HUES6 (cell line): ENCODE measurements at regions not wholly inside any gene's neighbourhood (a gene's known extent, or its start where the extent isn't known, plus 50 kb on each side); places are given as distances from the start of the nearest gene placed in this dataset.

Experiments used
- H3K27ac ChIP-seq: 2 replicates; pipeline ENCODE4 v1.7.0; 2013; ENCODE audit warnings: low read depth, mild to moderate bottlenecking, low read length, inconsistent platforms
- H3K27me3 ChIP-seq: 2 replicates; pipeline ENCODE4 v1.6.1; 2013; ENCODE audit warnings: low read length; ENCODE audit not compliant: control insufficient read depth, insufficient read depth
- H3K36me3 ChIP-seq: 2 replicates; pipeline ENCODE4 v1.6.1; 2013; ENCODE audit warnings: low read length; ENCODE audit not compliant: control insufficient read depth, insufficient read depth
- H3K4me1 ChIP-seq: 2 replicates; pipeline ENCODE4 v1.6.1; 2013; ENCODE audit warnings: low read length; ENCODE audit not compliant: control insufficient read depth, insufficient read depth
- H3K4me3 ChIP-seq: 2 replicates; pipeline ENCODE4 v1.5.1; 2013; ENCODE audit warnings: low read depth, low read length
- H3K9ac ChIP-seq: one replicate; pipeline ENCODE4 v1.6.1; 2013; ENCODE audit warnings: mild to moderate bottlenecking, low read length
- H3K9me3 ChIP-seq: 2 replicates; pipeline ENCODE4 v1.6.1; 2013; ENCODE audit warnings: low read depth, low read length; ENCODE audit not compliant: control insufficient read depth, insufficient read depth

DNA sequence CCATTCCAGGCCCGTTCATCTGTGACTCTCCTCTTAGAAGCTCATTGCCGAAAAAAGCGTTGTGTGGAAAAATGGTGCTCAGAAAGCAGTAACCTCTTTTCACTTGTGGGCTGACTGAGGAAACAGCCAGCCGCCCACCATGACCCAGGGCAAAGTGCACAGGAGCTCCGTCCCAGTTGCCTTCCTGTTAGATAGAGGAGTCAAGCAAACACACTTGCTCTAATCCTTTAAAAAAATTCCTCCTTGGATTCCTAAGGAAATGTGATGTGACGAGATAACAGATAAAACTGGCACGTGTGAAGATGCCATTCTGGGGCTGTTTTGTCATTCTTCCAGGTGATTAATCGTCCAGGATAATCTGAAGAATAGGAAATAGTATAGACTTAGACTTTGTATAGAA is 396.8 kb upstream of the DDHD1 start:
- Histone ChIP-seq H3K27ac (no peak overlapping the region), H3K4me3 (no peak overlapping the region), H3K4me1 (no peaks in the 10 kb centered on the region), H3K9ac (no peak overlapping the region), H3K9me3 (no peaks in the 10 kb centered on the region), H3K36me3 (no peaks in the 10 kb centered on the region), H3K27me3 (no peaks in the 10 kb centered on the region)

DNA sequence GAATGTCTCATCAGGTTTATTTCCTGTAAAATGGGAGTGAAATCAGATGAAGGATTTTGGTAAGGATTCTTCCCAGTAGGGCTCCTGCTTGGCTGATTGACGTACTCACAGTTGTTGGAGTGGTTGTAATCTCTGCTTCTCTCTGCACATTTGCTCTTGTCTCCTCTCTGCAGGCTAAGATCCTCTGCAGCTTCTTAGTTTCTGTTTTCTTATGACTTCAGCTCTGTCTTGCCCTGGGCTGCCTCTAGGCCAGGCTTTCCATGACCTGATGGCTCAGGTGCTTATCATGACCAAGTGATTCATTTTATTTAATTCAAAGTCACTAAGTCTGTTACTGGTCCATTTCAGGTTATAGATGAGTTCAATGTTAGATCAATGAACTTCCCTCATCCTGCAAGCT is 394.5 kb upstream of the DDHD1 start:
- no peaks in the 10 kb centered on the region for H3K9me3 ChIP-seq
- no peak overlapping the region for H3K27ac ChIP-seq
- no peaks in the 10 kb centered on the region for H3K36me3 ChIP-seq
- H3K4me1 ChIP-seq, result no peaks in the 10 kb centered on the region
- H3K9ac ChIP-seq, result no peak overlapping the region
- no peak overlapping the region for H3K4me3 ChIP-seq
- H3K27me3 ChIP-seq, result no peaks in the 10 kb centered on the region

DNA sequence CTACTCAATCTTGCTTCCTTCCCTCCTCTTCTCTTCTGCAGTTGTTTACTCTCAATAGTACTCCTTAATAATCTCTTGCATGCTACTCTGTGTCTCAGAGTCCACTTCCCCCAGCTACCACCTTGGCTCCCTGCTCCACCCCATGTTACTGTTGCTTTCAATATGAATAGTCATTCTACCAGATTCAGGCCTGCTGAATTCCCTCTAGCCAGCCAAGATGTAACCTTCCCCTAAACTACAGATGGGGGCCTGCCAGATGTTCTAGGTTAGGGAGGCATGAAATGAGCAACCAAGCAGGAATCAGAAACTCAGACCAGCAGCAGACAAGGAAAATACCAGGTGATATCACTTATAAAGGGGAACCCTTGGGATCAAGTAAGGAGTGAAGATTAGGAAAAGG is 392.1 kb upstream of the DDHD1 start:
- no peaks in the 10 kb centered on the region for H3K9me3 ChIP-seq
- H3K27me3 ChIP-seq, result no peaks in the 10 kb centered on the region
- H3K36me3 ChIP-seq, result no peaks in the 10 kb centered on the region
- H3K9ac ChIP-seq, result no peak overlapping the region
- H3K4me3 ChIP-seq, result no peak overlapping the region
- H3K4me1 ChIP-seq, result no peaks in the 10 kb centered on the region
- no peak overlapping the region for H3K27ac ChIP-seq

DNA sequence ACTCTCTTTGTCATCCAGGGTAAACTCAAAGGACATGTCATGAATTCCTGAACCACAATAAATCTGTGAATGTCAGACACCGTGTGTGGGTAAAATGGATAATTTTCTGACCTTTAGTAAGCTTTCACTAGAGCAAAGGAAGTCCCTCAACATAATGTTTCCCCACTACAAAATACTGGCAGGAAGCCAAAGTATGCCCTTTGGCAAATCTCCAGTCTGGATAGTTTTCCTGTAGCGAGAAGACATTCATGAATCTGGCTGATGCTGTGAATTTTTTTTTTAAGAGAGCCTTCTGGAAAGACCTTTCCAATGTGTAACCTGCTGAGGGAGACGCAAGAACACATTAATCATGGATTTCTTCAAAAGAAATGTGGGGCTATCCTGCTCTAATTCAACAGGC is 389.6 kb upstream of the DDHD1 start:
- H3K4me3 ChIP-seq, result no peak overlapping the region
- peaks cover 6% of the 10 kb centered on the region for H3K4me1 ChIP-seq
- no peaks in the 10 kb centered on the region for H3K27me3 ChIP-seq
- no peak overlapping the region for H3K9ac ChIP-seq
- no peaks in the 10 kb centered on the region for H3K9me3 ChIP-seq
- H3K36me3 ChIP-seq, result no peaks in the 10 kb centered on the region
- no peak overlapping the region for H3K27ac ChIP-seq

DNA sequence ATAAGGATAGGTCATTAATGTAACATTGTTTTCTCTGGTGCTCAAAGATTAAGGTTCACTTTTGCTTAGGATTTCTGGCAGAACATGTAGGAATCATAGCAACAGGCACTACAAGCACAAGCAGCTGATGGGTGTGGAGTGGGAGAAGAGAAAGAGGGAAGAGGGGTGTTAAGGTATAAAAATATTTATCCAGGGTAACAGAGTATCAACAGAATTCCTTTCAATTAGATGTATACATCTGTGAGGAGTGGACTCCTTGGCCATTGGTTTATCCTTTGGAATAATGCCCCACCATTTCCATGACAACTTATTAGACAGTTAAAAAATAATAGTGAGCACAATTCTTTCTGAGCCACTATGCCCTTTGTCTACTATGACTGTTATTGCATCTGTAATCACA is 388.3 kb upstream of the DDHD1 start:
- Histone ChIP-seq H3K36me3 (no peaks in the 10 kb centered on the region), H3K27me3 (no peaks in the 10 kb centered on the region), H3K4me1 (peaks cover 6% of the 10 kb centered on the region), H3K9me3 (no peaks in the 10 kb centered on the region), H3K4me3 (no peak overlapping the region), H3K27ac (no peak overlapping the region), H3K9ac (no peak overlapping the region)

DNA sequence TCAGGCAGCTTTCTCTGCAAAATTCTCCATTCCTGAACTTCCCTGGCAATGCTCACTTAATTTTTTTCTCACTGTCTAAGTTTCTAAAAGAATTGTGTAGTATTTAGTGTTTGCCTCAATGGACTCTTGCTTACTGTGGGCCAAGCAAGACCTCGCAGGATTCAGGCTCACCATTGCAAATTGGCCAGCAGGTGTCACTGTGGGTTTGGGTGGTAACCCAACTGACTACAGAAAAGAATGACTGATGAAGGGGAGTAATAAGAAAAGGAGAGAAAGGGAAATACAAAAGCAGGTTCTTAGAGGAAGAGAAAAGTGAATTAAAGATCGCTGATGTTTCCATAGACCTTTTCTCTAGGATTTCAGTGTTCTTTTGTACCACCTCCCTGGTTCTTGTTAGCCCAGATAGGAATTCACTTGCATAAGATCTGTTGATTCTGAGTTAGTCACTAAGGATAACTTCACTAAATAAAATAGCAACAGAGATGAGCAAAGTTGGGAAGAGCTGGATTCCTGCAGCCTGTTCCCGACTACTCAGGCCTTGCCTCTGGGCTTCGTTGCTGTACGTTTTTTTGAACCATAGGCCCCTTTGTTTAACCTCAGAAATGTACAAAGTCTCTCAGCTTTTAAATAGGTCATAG is 386.5 kb upstream of the DDHD1 start:
- Histone ChIP-seq H3K36me3 (no peaks in the 10 kb centered on the region), H3K4me3 (no peak overlapping the region), H3K4me1 (peaks cover 6% of the 10 kb centered on the region), H3K27me3 (no peaks in the 10 kb centered on the region), H3K9me3 (no peaks in the 10 kb centered on the region), H3K27ac (no peak overlapping the region), H3K9ac (no peak overlapping the region)

DNA sequence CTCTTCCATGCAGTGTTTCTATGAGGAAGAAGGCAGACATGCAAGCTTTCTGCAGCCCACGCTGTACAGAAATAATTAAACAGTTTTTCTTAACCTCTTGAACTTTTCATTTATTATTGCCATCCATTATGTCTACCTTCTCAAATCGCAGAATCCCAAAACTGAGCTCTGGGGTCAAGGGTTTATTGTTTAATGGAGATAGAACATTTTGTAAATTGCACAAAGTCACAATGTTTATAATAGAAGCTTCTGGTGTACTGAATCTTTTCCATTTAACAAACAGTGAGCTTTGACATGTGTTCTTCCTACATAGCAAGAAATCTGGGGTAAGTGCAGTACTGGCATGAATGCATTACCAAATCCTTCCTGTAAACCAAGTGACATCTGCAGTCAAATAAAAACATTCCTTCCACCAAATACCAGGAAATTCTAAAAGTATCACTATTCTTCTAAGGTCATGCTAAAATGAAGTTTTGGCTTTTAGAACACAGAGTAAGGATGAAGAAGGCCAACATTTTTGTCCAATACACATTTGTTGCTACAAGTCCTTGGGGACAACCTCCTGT is 385.3 kb upstream of the DDHD1 start:
- H3K36me3 ChIP-seq, result no peaks in the 10 kb centered on the region
- no peak overlapping the region for H3K4me3 ChIP-seq
- H3K27me3 ChIP-seq, result no peaks in the 10 kb centered on the region
- H3K4me1 ChIP-seq, result peaks cover 6% of the 10 kb centered on the region
- H3K27ac ChIP-seq, result no peak overlapping the region
- H3K9ac ChIP-seq, result no peak overlapping the region
- H3K9me3 ChIP-seq, result no peaks in the 10 kb centered on the region

DNA sequence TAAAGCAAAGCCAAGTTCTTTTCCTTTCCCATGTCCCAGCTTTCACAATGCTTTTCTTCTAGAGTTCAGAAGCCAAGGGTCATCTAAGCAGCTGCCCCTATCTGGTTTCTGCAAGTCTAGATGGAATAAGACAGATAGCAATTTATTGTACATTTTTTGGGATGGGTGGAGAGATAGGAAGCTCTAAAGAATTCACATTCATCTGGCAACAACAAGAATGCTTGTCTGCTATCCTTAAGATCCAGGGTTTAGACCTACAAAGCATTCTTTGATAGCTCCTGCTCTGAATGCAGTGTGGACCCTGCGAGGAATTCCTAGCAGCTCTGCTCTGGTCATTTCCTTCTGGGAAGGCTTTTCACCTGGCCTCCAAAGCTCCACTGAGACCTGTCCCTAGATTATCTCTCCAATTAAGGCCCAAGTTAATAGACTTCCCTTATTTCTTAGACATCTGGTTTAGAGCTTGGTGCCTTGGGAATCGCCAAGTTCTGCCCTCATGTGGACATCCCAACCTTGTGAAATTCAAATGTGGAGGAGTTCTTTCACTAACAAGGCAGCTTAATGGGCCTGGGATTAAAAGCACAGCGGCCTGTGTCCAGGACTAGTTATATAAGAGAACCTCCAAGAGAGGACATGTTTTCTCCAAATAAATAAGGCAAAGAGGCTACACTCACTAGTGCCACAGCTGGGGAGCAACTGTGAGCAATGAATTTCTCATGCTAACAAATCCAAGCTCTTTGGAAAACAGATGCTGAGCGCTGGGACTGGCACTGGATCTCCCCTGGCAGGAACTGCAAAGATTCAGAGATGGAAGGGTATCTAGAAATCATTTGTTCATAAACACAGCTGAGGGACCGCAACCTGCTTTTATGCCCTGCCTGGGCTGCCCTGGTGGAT is 384.5 kb upstream of the DDHD1 start:
- Histone ChIP-seq H3K4me1 (peaks cover 6% of the 10 kb centered on the region), H3K9ac (no peak overlapping the region), H3K27me3 (no peaks in the 10 kb centered on the region), H3K4me3 (no peak overlapping the region), H3K36me3 (no peaks in the 10 kb centered on the region), H3K9me3 (no peaks in the 10 kb centered on the region), H3K27ac (no peak overlapping the region)

DNA sequence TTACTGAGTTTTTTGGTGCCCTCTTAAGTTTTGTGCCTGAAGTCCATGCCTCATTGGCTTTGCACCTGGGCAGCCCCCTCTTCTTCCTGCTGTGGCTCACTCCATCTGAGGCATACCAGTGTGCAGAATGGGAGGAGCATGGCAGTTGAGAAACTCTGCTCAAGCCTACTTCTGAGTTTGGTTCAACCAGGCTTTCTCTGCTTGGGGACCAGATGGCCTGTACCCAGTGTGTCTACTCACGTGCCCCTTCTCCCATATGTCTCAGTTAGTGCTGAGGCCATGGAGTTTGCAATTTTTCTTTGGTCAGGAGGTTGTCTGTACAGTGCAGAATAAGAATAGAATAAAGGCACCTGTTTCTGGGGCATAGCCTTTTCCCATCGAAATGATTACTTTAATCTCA is 383.3 kb upstream of the DDHD1 start:
- H3K27ac ChIP-seq, result no peak overlapping the region
- no peaks in the 10 kb centered on the region for H3K36me3 ChIP-seq
- H3K9me3 ChIP-seq, result no peaks in the 10 kb centered on the region
- H3K9ac ChIP-seq, result no peak overlapping the region
- H3K4me1 ChIP-seq, result peaks cover 6% of the 10 kb centered on the region
- H3K4me3 ChIP-seq, result no peak overlapping the region
- H3K27me3 ChIP-seq, result no peaks in the 10 kb centered on the region

DNA sequence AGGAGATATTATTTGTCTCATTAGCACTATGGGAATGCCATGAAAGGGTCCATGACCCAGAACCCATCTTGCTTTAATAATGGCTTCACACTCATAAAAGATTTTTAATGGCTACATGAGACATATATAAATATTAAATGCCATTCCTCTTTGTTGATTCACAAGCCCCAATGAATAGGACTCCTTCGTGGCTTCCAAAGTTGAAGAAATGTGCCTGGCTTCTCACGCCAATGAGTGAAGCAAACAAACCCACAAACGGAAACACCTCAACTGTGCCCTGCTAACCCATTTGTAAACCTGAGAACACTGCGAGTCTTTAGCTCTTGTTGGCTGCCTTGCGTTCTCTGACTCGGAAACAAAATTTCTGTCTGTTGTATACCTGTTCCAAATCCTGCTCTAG is 381.7 kb upstream of the DDHD1 start:
- Histone ChIP-seq H3K27ac (no peak overlapping the region), H3K9ac (no peak overlapping the region)

DNA sequence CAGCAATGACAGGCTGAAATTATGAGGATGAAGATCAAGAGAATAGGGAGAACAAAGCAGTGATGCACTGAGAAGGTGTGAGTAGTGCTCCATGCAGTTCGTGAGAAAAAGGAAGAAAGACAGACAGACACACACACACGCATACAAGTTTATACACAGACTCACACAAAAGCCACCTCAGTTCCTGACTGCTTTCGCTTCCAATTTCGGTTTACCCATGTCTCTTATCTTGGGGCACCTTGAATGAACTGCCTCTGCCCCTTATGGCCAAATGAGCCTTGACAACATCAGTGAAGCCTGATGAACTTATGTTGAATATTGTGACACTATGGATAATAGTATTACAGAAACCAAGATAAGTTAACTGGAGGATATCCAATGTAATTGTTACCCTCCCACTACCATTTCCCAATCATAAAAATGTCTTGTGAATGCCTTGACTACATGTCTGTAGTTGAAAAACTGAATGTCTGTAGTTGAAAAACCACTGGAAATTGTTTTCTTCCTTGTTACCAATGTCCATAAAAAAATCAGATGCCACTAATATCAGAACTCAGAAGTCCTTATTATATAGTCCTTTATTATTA is 380.4 kb upstream of the DDHD1 start:
- Histone ChIP-seq H3K36me3 (no peaks in the 10 kb centered on the region), H3K9me3 (no peaks in the 10 kb centered on the region), H3K9ac (no peak overlapping the region), H3K27me3 (no peaks in the 10 kb centered on the region), H3K4me3 (no peak overlapping the region), H3K4me1 (no peaks in the 10 kb centered on the region), H3K27ac (no peak overlapping the region)

More for the DNA sequence above, 381.7 kb upstream of the DDHD1 start:
- Histone ChIP-seq H3K36me3 (no peaks in the 10 kb centered on the region), H3K4me3 (no peak overlapping the region), H3K27me3 (no peaks in the 10 kb centered on the region), H3K4me1 (peaks cover 3% of the 10 kb centered on the region), H3K9me3 (no peaks in the 10 kb centered on the region)
